ENCODE measurements at regions not wholly inside any gene's neighbourhood (a gene's known extent, or its start where the extent isn't known, plus 50 kb on each side); places are given as distances from the start of the nearest gene placed in this dataset.
"Not testable (repeated sequence)": the region's sequence is repeated elsewhere in the genome, so short reads cannot be mapped to it uniquely, and the experiment has no call there.

- H3K4me1 ChIP-seq (ENCODE audit: low read depth); ATAC-seq; H3K36me3 ChIP-seq (ENCODE audit: low read depth); H3K4me3 ChIP-seq; intact Hi-C loops (cut with DNase I, micrococcal nuclease); DNase-seq; H3K9me3 ChIP-seq: not testable (repeated sequence)
Measured at GRCh38 chrX:124181515-124181914, 150.9 kb upstream of the TEX13D start.

DNA sequence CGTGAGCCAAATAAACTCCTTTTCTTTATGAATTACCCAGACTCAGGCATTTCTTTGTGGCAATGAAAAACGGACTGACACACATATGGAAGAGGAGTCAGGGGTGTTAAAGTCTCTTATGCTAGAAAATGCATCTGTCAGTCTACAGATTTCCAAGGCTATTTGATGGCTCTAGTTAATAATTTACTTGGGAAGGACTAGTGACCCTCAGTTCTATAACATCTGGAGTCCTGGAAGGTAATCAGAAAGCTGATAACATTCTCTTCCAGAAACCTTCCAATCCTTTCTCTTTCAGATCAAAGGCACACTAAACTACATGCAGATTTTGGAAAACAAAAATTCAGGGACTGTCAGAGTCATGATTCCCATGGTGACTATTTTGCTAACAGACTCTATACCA lies 142.0 kb upstream of the TEX13D start:
- no peaks in the 10 kb centered on the region for H3K36me3 ChIP-seq (ENCODE audit: low read depth)
- H3K4me1 ChIP-seq (ENCODE audit: low read depth): no peaks in the 10 kb centered on the region
- ATAC-seq: peak; percentile 18
- no peaks in the 10 kb centered on the region for H3K9me3 ChIP-seq
- intact Hi-C loops (cut with DNase I, micrococcal nuclease): no loop called here
- H3K4me3 ChIP-seq: no peak overlapping the region
- DNase-seq: no peak
- no peak for TF ChIP-seq CTCF (IDR thresholded peaks at IDR 0.05)

DNA sequence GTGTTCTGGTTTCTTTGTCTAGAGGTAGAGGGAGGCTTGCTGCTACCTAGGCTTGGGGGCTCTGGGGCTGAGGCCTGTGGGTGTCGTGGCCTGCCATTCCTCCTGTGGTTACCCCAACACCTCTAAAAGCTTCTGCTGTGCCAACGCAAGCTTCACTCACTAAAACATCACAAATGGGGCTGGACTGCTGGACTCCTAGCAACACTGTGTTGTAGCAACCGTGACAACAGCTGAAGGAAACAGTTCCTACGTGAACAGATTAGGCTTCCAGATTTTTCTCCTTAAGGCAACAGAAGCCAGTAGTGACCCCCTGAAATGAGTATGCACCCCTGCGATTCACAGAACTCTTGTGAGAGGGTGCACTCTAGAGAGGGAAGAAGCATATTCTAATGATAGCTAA lies 138.3 kb upstream of the TEX13D start:
- Histone ChIP-seq H3K4me1 (ENCODE audit: low read depth) (no peaks in the 10 kb centered on the region), H3K36me3 (ENCODE audit: low read depth) (no peaks in the 10 kb centered on the region), H3K4me3 (no peak overlapping the region), H3K9me3 (no peaks in the 10 kb centered on the region)
- intact Hi-C loops (cut with DNase I, micrococcal nuclease): no loop called here
- DNase-seq: no peak
- TF ChIP-seq CTCF (IDR thresholded peaks at IDR 0.05): no peak
- peak; percentile 29 for ATAC-seq

DNA sequence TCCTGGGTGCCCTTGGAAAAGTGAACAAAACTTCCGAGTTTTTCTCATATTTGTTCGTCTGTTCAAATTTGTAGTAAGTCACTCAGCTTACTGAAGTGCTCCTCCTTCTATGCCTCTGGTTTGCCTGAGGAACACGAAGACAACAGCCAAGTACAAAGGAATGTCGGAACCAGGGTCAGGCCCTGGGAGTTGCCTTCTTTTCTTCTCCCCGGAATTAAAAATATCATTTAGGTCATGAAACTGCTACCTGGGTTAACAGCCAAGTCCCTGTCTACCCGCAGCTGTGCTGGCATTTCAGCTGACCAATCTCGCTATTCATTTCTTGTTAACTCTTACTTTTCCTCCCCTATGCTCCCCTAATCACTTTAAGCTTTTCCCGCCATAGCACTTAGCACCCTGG lies 137.6 kb upstream of the TEX13D start:
- H3K4me1 ChIP-seq (ENCODE audit: low read depth): no peaks in the 10 kb centered on the region
- no peaks in the 10 kb centered on the region for H3K36me3 ChIP-seq (ENCODE audit: low read depth)
- H3K9me3 ChIP-seq: no peaks in the 10 kb centered on the region
- no peak for DNase-seq
- intact Hi-C loops (cut with DNase I, micrococcal nuclease): no loop called here
- no peak for TF ChIP-seq CTCF (IDR thresholded peaks at IDR 0.05)
- no peak overlapping the region for H3K4me3 ChIP-seq
- ATAC-seq: no peak

- DNase-seq: no peak
- Histone ChIP-seq H3K9me3 (no peaks in the 10 kb centered on the region), H3K4me1 (ENCODE audit: low read depth) (no peaks in the 10 kb centered on the region), H3K36me3 (ENCODE audit: low read depth) (no peaks in the 10 kb centered on the region), H3K4me3 (no peak overlapping the region)
- intact Hi-C loops (cut with DNase I, micrococcal nuclease): no loop called here
- no peak for TF ChIP-seq CTCF (IDR thresholded peaks at IDR 0.05)
- ATAC-seq: no peak
Measured at GRCh38 chrX:124203311-124203710, 129.1 kb upstream of the TEX13D start.

GRCh38 chrX:124208660-124209059 lies 123.8 kb upstream of the TEX13D start:
- H3K36me3 ChIP-seq (ENCODE audit: low read depth): no peaks in the 10 kb centered on the region
- no peak overlapping the region for H3K4me3 ChIP-seq
- no peaks in the 10 kb centered on the region for H3K4me1 ChIP-seq (ENCODE audit: low read depth)
- ATAC-seq: no peak
- DNase-seq: no peak
- H3K9me3 ChIP-seq: no peaks in the 10 kb centered on the region
- no peak for TF ChIP-seq CTCF (IDR thresholded peaks at IDR 0.05)
- intact Hi-C loops (cut with DNase I, micrococcal nuclease): no loop called here
